ENCODE measurements at regions not wholly inside any gene's neighbourhood (a gene's known extent, or its start where the extent isn't known, plus 50 kb on each side); places are given as distances from the start of the nearest gene placed in this dataset.
A peak's percentile ranks its signal among the peaks of the same experiment; 100 is the strongest.

DNA sequence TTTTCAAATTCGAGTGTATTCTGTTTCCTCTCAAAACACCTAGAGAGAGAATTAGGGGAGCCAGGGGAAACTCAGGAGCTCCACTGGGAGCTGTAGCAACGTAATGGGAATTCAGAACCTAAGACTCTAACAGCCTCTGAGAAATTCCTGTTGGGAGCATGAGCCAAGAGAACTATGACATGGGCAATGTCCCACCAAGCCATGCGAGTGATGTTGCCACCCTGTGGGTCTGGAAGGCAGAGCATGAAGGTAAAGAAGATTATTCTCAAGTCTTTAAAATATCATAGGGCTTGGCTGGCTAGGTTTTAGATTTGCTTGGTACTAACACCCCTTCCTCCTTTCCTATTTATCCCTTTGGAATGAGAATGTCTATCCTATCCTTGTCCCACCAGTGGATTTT, 392.6 kb upstream of the ADAMTS9 start:
- WGBS (ENCODE audit: low lambda C conversion rate), result 75% methylated on average over 3 of the region's 3 CpGs
- Histone ChIP-seq H3K4me1 (ENCODE audit: control insufficient read depth in 1 of 2, insufficient read depth in 2 of 2, low read depth in 1 of 2, low read length in 1 of 2) (peaks cover 0 to 19% of the 10 kb centered on the region in 2 experiments; a peak in 2 of 4 replicates), H3K9ac (no peak overlapping the region), H3K9me2 (no peaks in the 10 kb centered on the region), H3K36me3 (replicated peaks in 1 of 2; ENCODE audit: control insufficient read depth in 1 of 2, insufficient read depth in 2 of 2, low read length in 1 of 2) (no peaks in the 10 kb centered on the region), H3K27ac (ENCODE audit: low read depth in 2 of 2, low read length in 1 of 2) (no peak overlapping the region; a peak in 1 of 4 replicates), H3F3A (replicated peaks; ENCODE audit: insufficient read depth) (peaks cover 3% of the 10 kb centered on the region), H3K79me2 (ENCODE audit: insufficient read depth) (no peaks in the 10 kb centered on the region), H3K9me3 (no peaks in the 10 kb centered on the region), H3K4me3 (ENCODE audit: low read depth in 2 of 2, low read length in 1 of 2) (no peak overlapping the region), H4K20me1 (ENCODE audit: insufficient read depth) (no peaks in the 10 kb centered on the region), H3K27me3 (ENCODE audit: insufficient read depth) (no peaks in the 10 kb centered on the region), H3K4me2 (no peak overlapping the region), H2AFZ (ENCODE audit: low read depth) (no peak overlapping the region)
- DNase-seq, result no peak
- TF ChIP-seq GATA2 (CRISPR knock-in tag; IDR thresholded peaks at IDR 0.05) (no peak), MAX (IDR thresholded peaks at IDR 0.05; ENCODE audit: low read depth) (no peak), FOSL2 (IDR thresholded peaks at IDR 0.05; ENCODE audit: borderline replicate concordance, low read depth) (no peak), POLR2AphosphoS5 (IDR thresholded peaks at IDR 0.05; ENCODE audit: low read depth, low read length) (no peak), ELF1 (IDR thresholded peaks at IDR 0.05) (no peak), GABPA (IDR thresholded peaks at IDR 0.05; ENCODE audit: low read depth) (no peak), NFIC (IDR thresholded peaks at IDR 0.05; ENCODE audit: borderline replicate concordance) (no peak), FOXM1 (IDR thresholded peaks at IDR 0.05; ENCODE audit: low read depth) (no peak), USF2 (IDR thresholded peaks at IDR 0.05; ENCODE audit: borderline replicate concordance, low read depth, low read length) (no peak), RAD21 (IDR thresholded peaks at IDR 0.05; ENCODE audit: low read length) (peak; percentile 21; the same call in 1 of the 2 replicates), JUND (IDR thresholded peaks at IDR 0.05) (no peak), TCF12 (IDR thresholded peaks at IDR 0.05) (no peak), CTCF (IDR thresholded peaks at IDR 0.05) (peak; percentile 30; the same call in 1 of the 2 replicates), CHD2 (IDR thresholded peaks at IDR 0.05; ENCODE audit: low read length, partially characterized antibody) (no peak), TEAD4 (IDR thresholded peaks at IDR 0.05; ENCODE audit: borderline replicate concordance, insufficient read depth) (no peak)
- TF ChIP-seq, protein P1, sequence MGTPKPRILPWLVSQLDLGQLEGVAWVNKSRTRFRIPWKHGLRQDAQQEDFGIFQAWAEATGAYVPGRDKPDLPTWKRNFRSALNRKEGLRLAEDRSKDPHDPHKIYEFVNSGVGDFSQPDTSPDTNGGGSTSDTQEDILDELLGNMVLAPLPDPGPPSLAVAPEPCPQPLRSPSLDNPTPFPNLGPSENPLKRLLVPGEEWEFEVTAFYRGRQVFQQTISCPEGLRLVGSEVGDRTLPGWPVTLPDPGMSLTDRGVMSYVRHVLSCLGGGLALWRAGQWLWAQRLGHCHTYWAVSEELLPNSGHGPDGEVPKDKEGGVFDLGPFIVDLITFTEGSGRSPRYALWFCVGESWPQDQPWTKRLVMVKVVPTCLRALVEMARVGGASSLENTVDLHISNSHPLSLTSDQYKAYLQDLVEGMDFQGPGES (IDR thresholded peaks at IDR 0.05; ENCODE audit: low read depth, low read length), result no peak
- POLR2A ChIA-PET, result no interaction called here
- CTCF ChIA-PET, result no interaction called here
